ENCODE measurements at regions not wholly inside any gene's neighbourhood (a gene's known extent, or its start where the extent isn't known, plus 50 kb on each side); places are given as distances from the start of the nearest gene placed in this dataset.
A peak's percentile ranks its signal among the peaks of the same experiment; 100 is the strongest.

DNA sequence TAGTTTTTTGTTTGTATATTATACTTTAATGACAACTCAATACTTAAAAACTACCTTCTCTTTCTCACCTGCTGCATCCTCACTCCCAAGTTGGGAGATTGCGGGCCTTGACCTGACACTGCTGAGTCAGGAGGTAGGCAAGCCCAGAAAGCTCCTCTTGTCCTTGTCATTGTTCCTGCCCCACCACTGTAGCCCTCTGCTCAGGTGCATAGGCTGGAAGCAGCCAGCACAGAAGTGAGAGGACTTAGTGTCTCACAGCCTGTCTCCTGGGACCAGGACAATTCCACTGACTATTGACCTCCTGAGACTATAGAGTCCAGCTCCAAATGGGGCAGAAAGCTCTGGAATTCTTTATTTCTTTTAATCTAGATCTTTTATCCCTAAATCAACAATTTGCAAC lies 123.5 kb upstream of the NDP start:
- H3K4me3 ChIP-seq (ENCODE audit: low read depth, low read length), result no peak overlapping the region
- TF ChIP-seq, protein P1, sequence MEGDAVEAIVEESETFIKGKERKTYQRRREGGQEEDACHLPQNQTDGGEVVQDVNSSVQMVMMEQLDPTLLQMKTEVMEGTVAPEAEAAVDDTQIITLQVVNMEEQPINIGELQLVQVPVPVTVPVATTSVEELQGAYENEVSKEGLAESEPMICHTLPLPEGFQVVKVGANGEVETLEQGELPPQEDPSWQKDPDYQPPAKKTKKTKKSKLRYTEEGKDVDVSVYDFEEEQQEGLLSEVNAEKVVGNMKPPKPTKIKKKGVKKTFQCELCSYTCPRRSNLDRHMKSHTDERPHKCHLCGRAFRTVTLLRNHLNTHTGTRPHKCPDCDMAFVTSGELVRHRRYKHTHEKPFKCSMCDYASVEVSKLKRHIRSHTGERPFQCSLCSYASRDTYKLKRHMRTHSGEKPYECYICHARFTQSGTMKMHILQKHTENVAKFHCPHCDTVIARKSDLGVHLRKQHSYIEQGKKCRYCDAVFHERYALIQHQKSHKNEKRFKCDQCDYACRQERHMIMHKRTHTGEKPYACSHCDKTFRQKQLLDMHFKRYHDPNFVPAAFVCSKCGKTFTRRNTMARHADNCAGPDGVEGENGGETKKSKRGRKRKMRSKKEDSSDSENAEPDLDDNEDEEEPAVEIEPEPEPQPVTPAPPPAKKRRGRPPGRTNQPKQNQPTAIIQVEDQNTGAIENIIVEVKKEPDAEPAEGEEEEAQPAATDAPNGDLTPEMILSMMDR (conservative IDR thresholded peaks at IDR 0.05; ENCODE audit: low read depth, low read length), result no peak

DNA sequence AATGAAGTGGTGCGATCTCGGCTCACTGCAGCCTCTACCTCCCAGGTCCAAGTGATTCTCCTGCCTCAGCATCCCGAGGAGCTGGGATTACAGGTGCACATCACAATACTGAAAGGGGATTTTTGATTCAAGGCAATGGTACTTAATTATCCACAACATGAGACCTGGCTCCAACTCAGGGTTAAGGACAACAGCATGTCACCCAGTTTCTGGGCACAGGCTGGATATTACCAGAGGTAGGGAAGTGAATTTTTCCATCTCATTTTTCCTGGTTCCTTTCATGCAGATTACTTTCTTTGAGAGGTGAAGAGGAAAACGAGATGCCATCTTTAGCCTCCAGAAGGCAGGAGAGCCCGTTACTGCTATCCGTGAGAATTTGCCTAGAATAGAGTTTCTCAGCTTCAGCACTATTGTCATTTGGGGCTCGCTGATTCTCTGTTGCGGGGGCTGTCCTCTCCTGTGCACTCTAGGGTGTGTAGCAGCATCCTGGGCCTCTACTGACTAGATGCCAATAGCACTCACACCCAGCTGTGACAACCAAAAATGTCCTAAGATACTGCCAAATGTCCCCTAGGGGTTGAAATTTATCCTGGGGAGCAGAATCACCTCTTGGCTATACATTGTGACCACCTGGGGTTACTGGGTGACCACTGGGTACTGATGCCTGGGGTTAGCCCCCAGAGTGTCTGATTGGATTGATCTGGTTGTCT lies 121.8 kb upstream of the NDP start:
- no peak overlapping the region for H3K4me3 ChIP-seq (ENCODE audit: low read depth, low read length)
- TF ChIP-seq, protein P1 (conservative IDR thresholded peaks at IDR 0.05; ENCODE audit: low read depth, low read length), result no peak
- no peak for DNase-seq (ENCODE audit: low read depth)

More for the DNA sequence above, 123.5 kb upstream of the NDP start:
- DNase-seq (ENCODE audit: low read depth), result no peak

- TF ChIP-seq, protein P1 (conservative IDR thresholded peaks at IDR 0.05; ENCODE audit: low read depth, low read length), result no peak
- H3K4me3 ChIP-seq (ENCODE audit: low read depth, low read length), result no peak overlapping the region
- DNase-seq (ENCODE audit: low read depth), result no peak
These were observed 120.2 kb upstream of the NDP start for GRCh38 chrX:44093431-44093830.

DNA sequence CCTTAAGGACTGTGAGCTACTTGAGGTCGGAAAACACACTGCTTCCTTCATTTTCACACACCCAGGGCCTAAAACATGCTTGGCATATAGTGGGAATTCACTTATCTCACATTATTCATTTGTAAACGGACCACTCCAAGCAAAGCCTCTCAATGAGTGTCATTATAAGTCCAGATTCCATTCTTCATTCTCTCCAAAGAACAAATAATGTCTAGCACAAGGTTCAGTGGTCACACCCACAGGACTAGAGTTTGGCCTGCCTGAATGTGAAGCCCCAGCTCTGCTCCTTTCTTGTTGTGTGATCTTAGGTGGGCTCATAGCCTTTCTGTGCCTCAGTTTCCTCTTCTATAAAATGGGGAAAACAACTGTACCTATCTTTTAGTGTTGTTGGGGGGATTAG lies 119.6 kb upstream of the NDP start:
- no peak overlapping the region for H3K4me3 ChIP-seq (ENCODE audit: low read depth, low read length)
- DNase-seq (ENCODE audit: low read depth), result no peak
- TF ChIP-seq, protein P1 (conservative IDR thresholded peaks at IDR 0.05; ENCODE audit: low read depth, low read length), result no peak

- TF ChIP-seq, protein P1 (conservative IDR thresholded peaks at IDR 0.05; ENCODE audit: low read depth, low read length), result no peak
- H3K4me3 ChIP-seq (ENCODE audit: low read depth, low read length), result no peak overlapping the region
- DNase-seq (ENCODE audit: low read depth), result no peak
These were observed 115.4 kb upstream of the NDP start for GRCh38 chrX:44088510-44089144.

DNA sequence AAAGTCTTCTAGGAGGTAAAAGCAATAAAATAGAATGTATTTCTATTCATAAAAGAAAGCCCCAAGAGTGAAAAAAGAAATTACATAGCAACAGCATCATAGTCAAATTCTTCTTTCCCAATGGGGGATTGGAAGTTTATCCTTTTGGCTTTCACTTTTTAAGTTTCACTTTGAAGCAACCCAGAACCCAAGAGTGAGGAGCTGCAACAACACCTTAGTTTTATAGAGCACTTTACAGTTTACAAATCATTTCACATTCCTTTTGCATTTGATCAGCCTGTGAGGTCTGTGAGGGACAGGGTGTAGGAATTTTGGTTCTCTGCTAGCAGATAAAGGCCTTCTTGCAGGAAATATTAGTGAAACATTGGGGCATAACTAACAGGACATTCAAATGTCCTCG lies 112.0 kb upstream of the NDP start:
- H3K4me3 ChIP-seq (ENCODE audit: low read depth, low read length), result no peak overlapping the region
- DNase-seq (ENCODE audit: low read depth), result peak; percentile 6
- TF ChIP-seq, protein P1 (conservative IDR thresholded peaks at IDR 0.05; ENCODE audit: low read depth, low read length), result no peak

DNA sequence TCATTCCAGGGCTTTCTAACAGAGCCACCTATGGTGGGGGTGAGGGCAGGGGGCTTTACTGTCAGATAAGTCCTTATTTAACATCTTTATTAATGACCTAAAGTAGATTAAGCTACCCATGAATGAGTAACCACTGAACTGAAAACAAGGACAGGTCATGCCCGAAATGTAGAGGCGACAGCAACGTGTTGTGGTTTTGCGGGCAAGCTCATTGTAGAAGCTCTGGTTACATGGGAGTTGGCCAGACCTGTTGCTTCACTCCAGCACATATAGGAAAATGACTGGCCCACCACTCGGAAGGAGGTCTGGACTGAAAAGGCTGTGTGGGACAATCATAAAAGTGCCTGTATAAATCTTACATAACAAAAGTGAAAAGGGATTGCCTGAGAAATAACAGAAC lies 109.6 kb upstream of the NDP start:
- no peak for DNase-seq (ENCODE audit: low read depth)
- no peak overlapping the region for H3K4me3 ChIP-seq (ENCODE audit: low read depth, low read length)
- TF ChIP-seq, protein P1 (conservative IDR thresholded peaks at IDR 0.05; ENCODE audit: low read depth, low read length), result no peak
